Spinal cord (tissue), 9 donors: ENCODE measurements at regions not wholly inside any gene's neighbourhood (a gene's known extent, or its start where the extent isn't known, plus 50 kb on each side); places are given as distances from the start of the nearest gene placed in this dataset.

Source experiments
- DNase-seq, 6 donors: peaks; one replicate each; pipeline versions ENCODE4 v3.0.0 to v3.0.0-alpha.2; 2013 to 2015; ENCODE audit warnings: low spot score in 6 of 6, low read depth in 4 of 6
- H3K27ac ChIP-seq: one replicate; pipeline ENCODE4 v1.5.1; 2013; ENCODE audit warnings: low read depth, low read length, control low read depth
- H3K27me3 ChIP-seq: one replicate; pipeline ENCODE4 v1.6.1; 2013; ENCODE audit warnings: low read length; ENCODE audit not compliant: control insufficient read depth, insufficient read depth
- H3K36me3 ChIP-seq: one replicate; pipeline ENCODE4 v1.6.1; 2013; ENCODE audit warnings: low read length; ENCODE audit not compliant: control insufficient read depth, insufficient read depth
- H3K4me1 ChIP-seq: one replicate; pipeline ENCODE4 v1.6.1; 2013; ENCODE audit warnings: low read length; ENCODE audit not compliant: control insufficient read depth, insufficient read depth
- H3K4me3 ChIP-seq: one replicate; pipeline ENCODE4 v1.5.1; 2013; ENCODE audit warnings: low read depth, low read length, control low read depth
- H3K9me3 ChIP-seq: one replicate; pipeline ENCODE4 v1.6.1; 2013; ENCODE audit warnings: low read length; ENCODE audit not compliant: control insufficient read depth, insufficient read depth
- whole genome bisulfite sequencing: methylation state at CpG from one replicate; pipeline ENCODE4 v1.1.5; 2013; ENCODE audit warnings: missing lambda C conversion rate; ENCODE audit not compliant: insufficient coverage; 5-methylcytosine and 5-hydroxymethylcytosine counted together
- donor health status: healthy.

DNA sequence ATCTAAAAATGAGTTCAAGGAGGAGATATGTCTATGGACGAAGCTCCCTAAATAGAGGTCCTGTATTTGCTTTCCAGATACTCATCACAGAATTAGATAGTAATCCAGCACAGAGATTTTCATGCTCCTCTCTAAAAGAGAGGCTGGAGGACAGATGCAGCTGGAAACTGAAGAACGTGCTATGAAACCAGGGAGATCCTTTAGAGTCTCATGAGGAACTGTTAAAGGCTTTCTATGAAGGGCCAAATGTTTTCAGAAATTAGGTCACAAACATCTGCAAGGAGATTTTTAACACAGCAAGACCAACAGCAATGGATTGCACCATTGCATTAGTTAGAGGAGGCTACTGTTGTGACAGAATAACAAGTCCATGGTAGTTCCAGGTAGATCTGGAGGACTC is 95.6 kb upstream of the ARHGAP20 start:
- no peak for DNase-seq
- Histone ChIP-seq H3K9me3 (no peaks in the 10 kb centered on the region), H3K36me3 (no peaks in the 10 kb centered on the region), H3K27ac (no peak overlapping the region), H3K4me1 (no peaks in the 10 kb centered on the region), H3K27me3 (no peaks in the 10 kb centered on the region), H3K4me3 (no peak overlapping the region)
- WGBS = 83% methylated on average over 1 of the region's 2 CpGs

- no CpG with 5 or more reads among the region's 1 CpG for whole genome bisulfite sequencing
- no peak overlapping the region for H3K27ac ChIP-seq
- no peaks in the 10 kb centered on the region for H3K9me3 ChIP-seq
- no peaks in the 10 kb centered on the region for H3K4me1 ChIP-seq
- no peaks in the 10 kb centered on the region for H3K36me3 ChIP-seq
- no peak overlapping the region for H3K4me3 ChIP-seq
- no peak for DNase-seq
- H3K27me3 ChIP-seq = no peaks in the 10 kb centered on the region
Observed at GRCh38 chr11:110805756-110806155, 93.5 kb upstream of the ARHGAP20 start.

DNA sequence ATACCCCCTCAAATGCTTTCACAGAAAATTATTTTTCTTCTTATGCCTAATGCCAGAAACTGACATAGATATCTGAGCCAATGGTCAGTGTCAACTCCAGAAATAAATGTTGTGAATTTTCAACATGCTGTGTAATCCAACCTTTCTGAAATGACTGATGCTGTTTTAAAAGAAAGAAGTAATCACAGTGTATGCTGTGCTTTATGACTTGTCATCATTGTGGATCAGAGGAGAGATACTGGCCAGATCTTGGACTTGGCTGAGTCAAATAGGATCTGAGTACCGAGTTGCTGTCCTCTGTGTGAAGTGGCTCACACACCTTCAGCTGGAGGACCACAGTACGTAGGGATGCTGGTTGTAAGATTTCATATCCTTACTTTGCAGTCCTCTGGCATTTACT is 89.9 kb upstream of the ARHGAP20 start:
- no peak overlapping the region for H3K4me3 ChIP-seq
- DNase-seq = no peak
- WGBS = 86% methylated on average over 2 of the region's 2 CpGs
- no peaks in the 10 kb centered on the region for H3K9me3 ChIP-seq
- H3K27ac ChIP-seq = no peak overlapping the region
- H3K27me3 ChIP-seq = no peaks in the 10 kb centered on the region
- no peaks in the 10 kb centered on the region for H3K36me3 ChIP-seq
- H3K4me1 ChIP-seq = no peaks in the 10 kb centered on the region

DNA sequence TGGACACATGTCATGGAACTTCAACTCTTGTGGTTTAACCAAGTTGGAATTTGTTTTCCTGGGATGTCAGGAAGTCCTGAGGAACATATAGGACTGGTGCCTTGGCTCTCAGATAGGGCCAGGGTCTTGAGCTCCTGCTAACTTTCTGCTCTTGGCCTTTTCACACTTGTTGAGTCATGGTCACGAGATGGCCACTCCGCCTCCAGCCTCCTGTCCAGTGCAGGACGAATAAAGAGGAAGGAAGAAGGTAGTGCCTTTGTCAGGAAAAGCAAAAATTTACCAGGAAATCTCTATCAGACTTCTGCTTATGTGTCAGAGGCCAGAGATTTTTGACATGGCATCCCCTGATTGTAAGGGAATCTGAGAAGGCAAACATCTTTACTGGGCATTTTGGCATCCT is 89.1 kb upstream of the ARHGAP20 start:
- 73% methylated on average over 3 of the region's 3 CpGs for WGBS

DNA sequence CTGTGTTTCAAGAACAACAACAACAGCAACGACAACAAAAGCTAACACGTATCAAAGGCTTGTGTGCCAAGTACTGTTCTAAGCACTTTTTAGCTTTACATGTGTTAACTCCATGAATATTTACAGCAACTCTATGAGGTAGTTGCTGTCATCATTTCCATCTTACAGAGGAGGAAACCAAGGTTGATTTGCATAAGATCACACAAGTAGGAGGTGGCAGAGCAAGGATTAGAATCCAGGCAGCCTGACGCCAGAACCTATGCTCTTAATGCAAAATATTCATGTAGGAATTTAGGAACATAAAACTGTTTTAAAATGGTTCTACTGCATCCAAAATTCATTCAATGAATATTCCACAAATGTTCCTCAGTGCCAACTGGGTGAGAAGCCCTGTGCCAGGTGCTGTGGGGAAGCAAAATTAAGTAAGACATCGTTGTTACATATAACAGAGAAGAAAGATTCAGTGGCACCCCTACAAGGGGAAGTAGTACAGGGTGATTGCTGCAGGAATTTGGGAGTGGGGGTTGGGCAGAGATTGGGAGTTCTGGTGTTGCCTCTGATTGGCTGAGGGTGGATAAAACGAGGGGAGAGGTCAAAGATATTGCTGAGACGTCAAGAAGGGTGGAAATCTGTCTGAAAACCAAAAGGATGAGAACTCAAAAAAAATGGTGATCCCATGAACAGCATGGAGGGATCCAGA is 86.1 kb upstream of the ARHGAP20 start:
- Histone ChIP-seq H3K27me3 (no peaks in the 10 kb centered on the region), H3K9me3 (no peaks in the 10 kb centered on the region), H3K27ac (no peak overlapping the region), H3K4me3 (no peak overlapping the region), H3K4me1 (no peaks in the 10 kb centered on the region), H3K36me3 (no peaks in the 10 kb centered on the region)
- WGBS = 70% methylated on average over 4 of the region's 6 CpGs
- DNase-seq = peak in 1 of 6 donors; percentile 10

More for the DNA sequence above, 89.1 kb upstream of the ARHGAP20 start:
- Histone ChIP-seq H3K27ac (no peak overlapping the region), H3K4me3 (no peak overlapping the region), H3K9me3 (no peaks in the 10 kb centered on the region), H3K36me3 (no peaks in the 10 kb centered on the region), H3K27me3 (no peaks in the 10 kb centered on the region), H3K4me1 (no peaks in the 10 kb centered on the region)
- no peak for DNase-seq

DNA sequence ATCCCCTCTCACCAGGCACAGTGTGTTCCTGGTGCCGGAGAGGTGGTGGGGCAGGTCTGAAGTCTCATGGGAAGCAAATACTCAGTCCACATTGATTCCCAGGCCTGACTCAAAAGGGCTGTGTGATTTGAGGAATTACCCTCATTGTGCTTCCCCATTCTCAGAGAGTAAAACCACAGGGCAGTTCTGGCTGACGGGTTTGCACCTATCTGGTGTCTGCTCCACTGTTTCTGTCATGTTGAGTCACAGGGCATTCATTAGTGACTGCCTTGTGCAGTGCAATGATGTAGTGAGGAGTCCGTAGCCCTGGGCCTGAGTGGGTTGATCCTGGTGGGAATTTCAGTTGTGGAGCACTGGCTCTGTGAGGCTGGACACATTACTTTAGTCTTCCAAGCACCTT is 85.2 kb upstream of the ARHGAP20 start:
- 77% methylated on average over 2 of the region's 3 CpGs for WGBS
- no peak for DNase-seq
- Histone ChIP-seq H3K27me3 (no peaks in the 10 kb centered on the region), H3K36me3 (no peaks in the 10 kb centered on the region), H3K4me3 (no peak overlapping the region), H3K27ac (no peak overlapping the region), H3K9me3 (no peaks in the 10 kb centered on the region), H3K4me1 (no peaks in the 10 kb centered on the region)

DNA sequence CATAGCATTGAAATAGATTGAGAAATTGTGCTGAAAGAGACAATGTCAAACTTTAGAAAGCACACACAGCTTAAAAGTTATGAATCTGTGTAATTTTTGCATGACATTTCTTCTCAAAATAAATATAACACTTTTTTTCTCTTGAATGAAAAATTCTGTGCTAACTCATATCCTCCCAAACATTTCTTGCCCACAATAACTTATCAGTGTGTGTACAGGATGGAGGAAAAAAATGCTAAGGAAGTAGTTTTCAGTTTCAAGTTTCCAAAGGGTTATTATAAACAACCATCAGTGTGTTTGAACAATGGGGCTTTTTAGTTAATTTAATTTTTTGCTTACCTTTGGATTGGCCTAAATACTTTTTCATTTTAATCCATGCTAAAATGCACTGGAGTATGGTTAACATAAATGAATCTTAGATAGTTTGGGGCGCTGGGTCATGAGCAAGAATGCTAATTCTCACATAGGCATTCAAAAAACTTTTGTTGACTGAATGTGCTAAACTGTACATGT is 82.9 kb upstream of the ARHGAP20 start:
- WGBS = no CpG with 5 or more reads among the region's 1 CpG
- H3K27ac ChIP-seq = no peak overlapping the region
- H3K9me3 ChIP-seq = no peaks in the 10 kb centered on the region
- no peak overlapping the region for H3K4me3 ChIP-seq
- no peaks in the 10 kb centered on the region for H3K27me3 ChIP-seq
- H3K4me1 ChIP-seq = no peaks in the 10 kb centered on the region
- no peaks in the 10 kb centered on the region for H3K36me3 ChIP-seq
- DNase-seq = no peak

GRCh38 chr11:110793556-110793955 is 81.3 kb upstream of the ARHGAP20 start:
- Histone ChIP-seq H3K27me3 (no peaks in the 10 kb centered on the region), H3K36me3 (no peaks in the 10 kb centered on the region), H3K27ac (no peak overlapping the region), H3K4me3 (no peak overlapping the region), H3K9me3 (no peaks in the 10 kb centered on the region), H3K4me1 (no peaks in the 10 kb centered on the region)
- peak in 1 of 6 donors; percentile 11 for DNase-seq
- WGBS = 100% methylated on average over 1 of the region's 4 CpGs

DNA sequence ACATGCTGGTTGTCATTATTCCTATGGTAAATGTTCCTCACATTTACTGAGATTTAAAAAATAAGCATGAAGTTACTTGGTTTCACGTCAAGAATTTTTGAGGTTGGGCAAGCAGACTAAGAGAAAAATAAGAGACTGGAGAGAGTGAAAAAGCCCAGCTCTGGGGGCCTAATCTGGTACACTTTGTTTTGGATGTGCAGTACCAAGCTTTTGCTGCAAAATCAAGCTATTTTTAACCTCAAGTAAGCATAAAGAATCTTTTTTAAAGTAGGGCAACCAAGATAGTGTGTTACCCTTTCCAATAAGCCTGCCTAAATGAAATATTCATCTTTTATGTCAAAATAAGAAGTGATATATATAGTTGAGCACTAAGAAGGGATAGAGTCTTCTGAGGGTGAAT is 79.4 kb upstream of the ARHGAP20 start:
- Histone ChIP-seq H3K4me3 (no peak overlapping the region), H3K27me3 (no peaks in the 10 kb centered on the region), H3K27ac (no peak overlapping the region), H3K36me3 (no peaks in the 10 kb centered on the region), H3K9me3 (no peaks in the 10 kb centered on the region), H3K4me1 (no peaks in the 10 kb centered on the region)
- DNase-seq = no peak
- WGBS = no CpG with 5 or more reads among the region's 1 CpG

- Histone ChIP-seq H3K27ac (no peak overlapping the region), H3K4me1 (no peaks in the 10 kb centered on the region), H3K27me3 (no peaks in the 10 kb centered on the region), H3K4me3 (no peak overlapping the region), H3K36me3 (no peaks in the 10 kb centered on the region), H3K9me3 (peaks cover 1% of the 10 kb centered on the region)
- 73% methylated on average over 1 of the region's 2 CpGs for WGBS
- no peak for DNase-seq
Observed at GRCh38 chr11:110787680-110788079, 75.4 kb upstream of the ARHGAP20 start.
